A549 (cell line): ENCODE measurements at regions not wholly inside any gene's neighbourhood (a gene's known extent, or its start where the extent isn't known, plus 50 kb on each side); places are given as distances from the start of the nearest gene placed in this dataset.

Source experiments
- ATAC-seq, 2 experiments: fragments of 200-7000 bp in 1 of 2; fragments of >200 bp in 1 of 2; cut with Nextera tagmentation in 1 of 2; cut with Tn5 transposase in 1 of 2; 3 replicates each; pipeline versions ENCODE4 v1.8.0 to v1.9.1; 2018 to 2020; ENCODE audit warnings: mild to moderate bottlenecking in 1 of 2, moderate library complexity in 1 of 2
- CTCF ChIA-PET: fragments of 300-600 bp; sonication (Branson Sonifier 250); formaldehyde crosslinking; extraction: SDS; loops from one replicate; lab custom pipeline; 2021; ENCODE audit warnings: antibody characterized with exemption, inconsistent platforms; lab: Yijun Ruan, JAX
- POLR2A ChIA-PET: fragments of 350-600 bp; formaldehyde crosslinking; extraction: SDS; loops from one replicate; lab custom pipeline; 2021; ENCODE audit warnings: antibody characterized with exemption, inconsistent platforms; lab: Yijun Ruan, JAX
- DNase-seq, 2 experiments: peaks; one replicate each; pipeline versions ENCODE4 v3.0.0 to v3.0.0-alpha.2; 2011 to 2016; ENCODE audit warnings: low read depth in 1 of 2, low spot score in 1 of 2
- FAIRE-seq: peaks from 2 replicates; lab custom pipeline; 2011; peaks lifted over from hg19 to GRCh38; lab: Jason Lieb, UNC
- H3K27ac ChIP-seq, 2 experiments: fragments of >200 bp; sonication (Bioruptor Twin); formaldehyde crosslinking; 3 replicates each; pipeline ENCODE4 v1.5.1; 2016 to 2017
- H3K4me1 ChIP-seq: fragments of >200 bp; sonication (Bioruptor Twin); formaldehyde crosslinking; 3 replicates; pipeline ENCODE4 v1.6.1; 2016
- H3K4me2 ChIP-seq: fragments of >200 bp; sonication (Bioruptor Twin); formaldehyde crosslinking; 3 replicates; pipeline ENCODE4 v1.6.1; 2016
- H3K4me3 ChIP-seq: fragments of >200 bp; sonication (Bioruptor Twin); formaldehyde crosslinking; 3 replicates; pipeline ENCODE4 v1.5.1; 2016
- H3K9me3 ChIP-seq: fragments of >200 bp; sonication (Bioruptor Twin); formaldehyde crosslinking; 3 replicates; pipeline ENCODE4 v1.6.1; 2016
- BCL3 ChIP-seq: fragments of >200 bp; sonication (Bioruptor Twin); formaldehyde crosslinking; IDR thresholded peaks from 3 replicates; pipeline ENCODE4 v1.6.1; 2016
- CBX8 ChIP-seq: fragments of 200-600 bp; sonication (generic); IDR thresholded peaks from 2 replicates; pipeline ENCODE4 v1.6.1; 2016
- EHF ChIP-seq: fragments of 250-450 bp; sonication (Bioruptor Pico); IDR thresholded peaks from 2 replicates; pipeline ENCODE4 v1.5.0; 2020; ENCODE audit warnings: mild to moderate bottlenecking
- EHMT2 ChIP-seq: fragments of 200-600 bp; sonication (generic); IDR thresholded peaks from 2 replicates; pipeline ENCODE4 v1.6.1; 2016; ENCODE audit warnings: antibody characterized with exemption, low read depth, mild to moderate bottlenecking, moderate library complexity
- EP300 ChIP-seq, 2 experiments: fragments of >200 bp; sonication (Bioruptor Twin); formaldehyde crosslinking; IDR thresholded peaks; 2 replicates in 1 of 2; 3 replicates in 1 of 2; pipeline ENCODE4 v1.6.1; 2016 to 2017
- FOXS1 ChIP-seq: fragments of 250-450 bp; sonication (Bioruptor Pico); IDR thresholded peaks from 2 replicates; pipeline ENCODE4 v1.5.0; 2020; ENCODE audit warnings: mild to moderate bottlenecking, moderate library complexity
- HDAC2 ChIP-seq: fragments of 200-600 bp; sonication (generic); IDR thresholded peaks from 2 replicates; pipeline ENCODE4 v1.6.1; 2016
- HMGXB4 ChIP-seq: fragments of 250-450 bp; sonication (Bioruptor Pico); IDR thresholded peaks from 2 replicates; pipeline ENCODE4 v1.5.0; 2021; ENCODE audit warnings: mild to moderate bottlenecking, moderate library complexity, borderline replicate concordance
- HOXA7 ChIP-seq: fragments of 250-450 bp; sonication (Bioruptor Pico); IDR thresholded peaks from 2 replicates; pipeline ENCODE4 v1.5.0; 2020; ENCODE audit warnings: mild to moderate bottlenecking, moderate library complexity
- JUNB ChIP-seq: fragments of >200 bp; sonication (Bioruptor Twin); formaldehyde crosslinking; IDR thresholded peaks from 2 replicates; pipeline ENCODE4 v1.6.1; 2016
- KDM5A ChIP-seq: fragments of 200-600 bp; sonication (generic); IDR thresholded peaks from 2 replicates; pipeline ENCODE4 v1.6.1; 2016; ENCODE audit warnings: antibody characterized with exemption, mild to moderate bottlenecking
- MAFK ChIP-seq: fragments of 450-650 bp; IDR thresholded peaks from 2 replicates; pipeline ENCODE4 v1.6.1; 2014; ENCODE audit not compliant: partially characterized antibody
- MYC ChIP-seq: IDR thresholded peaks from 2 replicates; pipeline ENCODE4 v1.6.1; 2012; ENCODE audit warnings: mild to moderate bottlenecking, inconsistent platforms, low read length, improper control_type of control experiment, borderline replicate concordance
- NR3C1 ChIP-seq: fragments of >200 bp; sonication (Bioruptor Twin); formaldehyde crosslinking; IDR thresholded peaks from 3 replicates; pipeline ENCODE4 v1.6.1; 2017
- POLR2A ChIP-seq: IDR thresholded peaks from 2 replicates; pipeline ENCODE4 v1.6.1; 2012; ENCODE audit warnings: mild to moderate bottlenecking, low read length
- REST ChIP-seq: fragments of 200-600 bp; sonication (generic); IDR thresholded peaks from 2 replicates; pipeline ENCODE4 v1.6.1; 2016; ENCODE audit warnings: antibody characterized with exemption, mild to moderate bottlenecking, moderate library complexity
- SMC3 ChIP-seq: fragments of >200 bp; sonication (Bioruptor Twin); formaldehyde crosslinking; IDR thresholded peaks from 3 replicates; pipeline ENCODE4 v1.6.1; 2018; ENCODE audit warnings: inconsistent platforms
- ZSCAN20 ChIP-seq: fragments of 250-450 bp; sonication (Bioruptor Pico); IDR thresholded peaks from 2 replicates; pipeline ENCODE4 v1.8.0; 2022; ENCODE audit warnings: mild to moderate bottlenecking, moderate library complexity
- WGBS: methylation state at CpG from one replicate; pipeline ENCODE4 v1.1.6; 2017; ENCODE audit errors: missing lambda C conversion rate; 5-methylcytosine and 5-hydroxymethylcytosine counted together
- TF ChIP-seq, protein P1 (sequence below): IDR thresholded peaks from 2 replicates; pipeline ENCODE4 v1.6.1; 2012; ENCODE audit warnings: low read depth, borderline replicate concordance
- TF ChIP-seq, protein P2 (sequence below): fragments of >200 bp; sonication (Bioruptor Twin); formaldehyde crosslinking; IDR thresholded peaks from 2 replicates; pipeline ENCODE4 v1.6.1; 2016
- TF ChIP-seq, protein P3 (sequence below): fragments of >200 bp; sonication (Bioruptor Twin); formaldehyde crosslinking; IDR thresholded peaks from 3 replicates; pipeline ENCODE4 v1.5.1; 2016
- TF ChIP-seq, protein P4 (sequence below): fragments of 250-450 bp; sonication (Bioruptor Pico); IDR thresholded peaks from 2 replicates; pipeline ENCODE4 v1.5.0; 2020; ENCODE audit warnings: low read depth, mild to moderate bottlenecking, moderate library complexity

GRCh38 chr1:212230329-212230728 is 54.9 kb upstream of the PPP2R5A start:
- ChIA-PET POLR2A (no interaction called here), CTCF (interaction anchor here (0.6 to 1.7 kb wide), 3 partner anchors 9 to 45 kb away, joined by 3 to 5 read pairs (median 3); no protein-coding TSS in a partner anchor)
- TF ChIP-seq MAFK (no peak), HDAC2 (no peak), KDM5A (no peak), SMC3 (no peak), EHMT2 (no peak), JUNB (no peak), HMGXB4 (CRISPR knock-in tag) (no peak), POLR2A (no peak), EHF (CRISPR knock-in tag) (no peak), CBX8 (no peak), ZSCAN20 (CRISPR knock-in tag) (no peak), HOXA7 (CRISPR knock-in tag) (no peak), MYC (no peak)
- TF ChIP-seq, protein P1, sequence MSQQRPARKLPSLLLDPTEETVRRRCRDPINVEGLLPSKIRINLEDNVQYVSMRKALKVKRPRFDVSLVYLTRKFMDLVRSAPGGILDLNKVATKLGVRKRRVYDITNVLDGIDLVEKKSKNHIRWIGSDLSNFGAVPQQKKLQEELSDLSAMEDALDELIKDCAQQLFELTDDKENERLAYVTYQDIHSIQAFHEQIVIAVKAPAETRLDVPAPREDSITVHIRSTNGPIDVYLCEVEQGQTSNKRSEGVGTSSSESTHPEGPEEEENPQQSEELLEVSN = no peak
- TF ChIP-seq, protein P2, sequence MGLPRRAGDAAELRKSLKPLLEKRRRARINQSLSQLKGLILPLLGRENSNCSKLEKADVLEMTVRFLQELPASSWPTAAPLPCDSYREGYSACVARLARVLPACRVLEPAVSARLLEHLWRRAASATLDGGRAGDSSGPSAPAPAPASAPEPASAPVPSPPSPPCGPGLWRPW = no peak
- TF ChIP-seq, protein P3, sequence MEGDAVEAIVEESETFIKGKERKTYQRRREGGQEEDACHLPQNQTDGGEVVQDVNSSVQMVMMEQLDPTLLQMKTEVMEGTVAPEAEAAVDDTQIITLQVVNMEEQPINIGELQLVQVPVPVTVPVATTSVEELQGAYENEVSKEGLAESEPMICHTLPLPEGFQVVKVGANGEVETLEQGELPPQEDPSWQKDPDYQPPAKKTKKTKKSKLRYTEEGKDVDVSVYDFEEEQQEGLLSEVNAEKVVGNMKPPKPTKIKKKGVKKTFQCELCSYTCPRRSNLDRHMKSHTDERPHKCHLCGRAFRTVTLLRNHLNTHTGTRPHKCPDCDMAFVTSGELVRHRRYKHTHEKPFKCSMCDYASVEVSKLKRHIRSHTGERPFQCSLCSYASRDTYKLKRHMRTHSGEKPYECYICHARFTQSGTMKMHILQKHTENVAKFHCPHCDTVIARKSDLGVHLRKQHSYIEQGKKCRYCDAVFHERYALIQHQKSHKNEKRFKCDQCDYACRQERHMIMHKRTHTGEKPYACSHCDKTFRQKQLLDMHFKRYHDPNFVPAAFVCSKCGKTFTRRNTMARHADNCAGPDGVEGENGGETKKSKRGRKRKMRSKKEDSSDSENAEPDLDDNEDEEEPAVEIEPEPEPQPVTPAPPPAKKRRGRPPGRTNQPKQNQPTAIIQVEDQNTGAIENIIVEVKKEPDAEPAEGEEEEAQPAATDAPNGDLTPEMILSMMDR = no peak
- TF ChIP-seq, protein P4, sequence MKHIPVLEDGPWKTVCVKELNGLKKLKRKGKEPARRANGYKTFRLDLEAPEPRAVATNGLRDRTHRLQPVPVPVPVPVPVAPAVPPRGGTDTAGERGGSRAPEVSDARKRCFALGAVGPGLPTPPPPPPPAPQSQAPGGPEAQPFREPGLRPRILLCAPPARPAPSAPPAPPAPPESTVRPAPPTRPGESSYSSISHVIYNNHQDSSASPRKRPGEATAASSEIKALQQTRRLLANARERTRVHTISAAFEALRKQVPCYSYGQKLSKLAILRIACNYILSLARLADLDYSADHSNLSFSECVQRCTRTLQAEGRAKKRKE (CRISPR knock-in tag) = no peak
- H3K4me3 ChIP-seq = no peak overlapping the region
- H3K4me2 ChIP-seq = no peak overlapping the region
- H3K4me1 ChIP-seq = peaks cover 25% of the 10 kb centered on the region
- WGBS = 91% methylated on average over 3 of the region's 3 CpGs
- DNase-seq = no peak
- no peak for FAIRE-seq
- no peak overlapping the region for H3K27ac ChIP-seq
- H3K9me3 ChIP-seq = no peaks in the 10 kb centered on the region
- no peak for ATAC-seq

DNA sequence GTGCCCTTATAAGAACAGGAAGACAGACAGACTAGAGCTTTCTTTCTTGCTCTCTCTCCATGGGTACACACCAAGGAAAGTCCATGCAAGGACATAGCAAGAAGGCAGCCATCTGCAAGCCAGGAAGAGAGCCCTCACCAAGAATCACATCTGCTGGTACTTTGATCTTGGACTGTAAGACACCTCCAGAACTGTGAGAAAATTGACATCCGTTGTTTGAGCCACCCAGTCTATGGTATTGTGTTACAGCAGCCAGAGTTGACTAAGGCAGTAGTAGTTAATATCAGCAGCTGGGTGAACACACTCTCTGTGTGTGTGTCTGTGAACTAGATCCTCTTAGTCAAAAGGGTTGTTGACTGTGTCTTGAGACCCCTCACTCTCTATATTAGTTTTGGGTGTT is 53.8 kb upstream of the PPP2R5A start:
- no peak for DNase-seq
- CTCF ChIA-PET = no interaction called here
- no peak overlapping the region for H3K4me3 ChIP-seq
- H3K9me3 ChIP-seq = no peaks in the 10 kb centered on the region
- FAIRE-seq = no peak
- peaks cover 25% of the 10 kb centered on the region for H3K4me1 ChIP-seq
- no peak overlapping the region for H3K27ac ChIP-seq
- ATAC-seq = no peak
- TF ChIP-seq BCL3 (no peak), REST (no peak), MYC (no peak), POLR2A (no peak), KDM5A (no peak), FOXS1 (CRISPR knock-in tag) (no peak), NR3C1 (no peak), EP300 (IDR thresholded peaks at IDR 0.05) (no peak)
- TF ChIP-seq, protein P1 = no peak
- WGBS = 90% methylated on average over 1 of the region's 1 CpG
- no peak overlapping the region for H3K4me2 ChIP-seq
- POLR2A ChIA-PET = no interaction called here
